GM21381 (cell line): ENCODE measurements at regions not wholly inside any gene's neighbourhood (a gene's known extent, or its start where the extent isn't known, plus 50 kb on each side); places are given as distances from the start of the nearest gene placed in this dataset.
A peak's percentile ranks its signal among the peaks of the same experiment; 100 is the strongest.
"Not testable (repeated sequence)": the region's sequence is repeated elsewhere in the genome, so short reads cannot be mapped to it uniquely, and the experiment has no call there.

Experiments
- ATAC-seq: cut with Tn5 transposase; IDR thresholded peaks from one replicate; pipeline ENCODE4 v1.9.1; 2021; ENCODE audit warnings: mild to moderate bottlenecking, moderate library complexity; ENCODE audit not compliant: unreplicated experiment

DNA sequence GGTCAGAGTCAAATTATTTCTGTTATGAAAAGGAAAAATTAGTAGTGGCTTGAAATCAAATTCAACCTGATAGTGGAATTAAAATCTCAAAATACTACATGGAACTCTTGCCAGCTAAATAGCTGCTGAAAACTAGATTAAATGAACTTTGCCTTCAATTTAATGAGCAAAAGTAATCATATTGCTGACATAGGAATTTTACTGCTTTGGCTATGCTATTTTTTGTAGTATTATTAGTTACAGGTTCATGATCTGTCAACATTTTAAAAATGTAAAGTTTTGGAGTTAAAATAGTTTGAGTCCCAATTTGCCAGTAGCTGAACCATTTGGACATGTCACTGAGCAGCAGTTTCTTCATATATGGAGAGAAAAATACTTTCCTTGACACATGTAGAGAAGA, 81.4 kb downstream of the RERGL start:
- no peak for ATAC-seq

DNA sequence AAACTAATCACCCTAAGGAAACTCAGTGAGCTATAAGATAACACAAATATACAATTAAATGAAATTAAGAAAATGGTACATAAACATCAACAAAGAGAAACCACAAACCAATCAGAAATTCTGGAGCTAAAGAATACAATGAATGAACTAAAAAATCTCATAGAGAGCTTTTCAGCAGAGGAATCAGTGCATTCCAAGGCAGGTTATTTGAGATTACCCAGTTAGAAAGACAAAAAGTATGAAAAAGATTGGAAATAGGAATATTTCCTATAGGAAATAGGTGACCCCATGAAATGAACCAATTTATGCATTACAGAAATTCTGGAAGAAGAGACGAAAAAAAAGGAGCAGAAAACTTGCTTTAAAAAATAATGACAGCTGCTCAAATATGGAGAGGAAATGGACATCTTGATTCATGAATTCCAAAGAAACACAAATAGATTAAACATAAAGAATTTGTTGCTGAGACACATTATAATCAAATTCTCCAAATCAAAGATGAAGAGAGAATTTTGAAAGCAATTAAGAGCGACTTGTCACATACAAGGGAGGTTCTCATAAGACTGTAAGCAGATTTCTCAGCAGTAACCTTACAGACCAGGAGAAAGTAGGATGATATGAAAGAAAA, 90.7 kb downstream of the RERGL start:
- ATAC-seq: no peak

DNA sequence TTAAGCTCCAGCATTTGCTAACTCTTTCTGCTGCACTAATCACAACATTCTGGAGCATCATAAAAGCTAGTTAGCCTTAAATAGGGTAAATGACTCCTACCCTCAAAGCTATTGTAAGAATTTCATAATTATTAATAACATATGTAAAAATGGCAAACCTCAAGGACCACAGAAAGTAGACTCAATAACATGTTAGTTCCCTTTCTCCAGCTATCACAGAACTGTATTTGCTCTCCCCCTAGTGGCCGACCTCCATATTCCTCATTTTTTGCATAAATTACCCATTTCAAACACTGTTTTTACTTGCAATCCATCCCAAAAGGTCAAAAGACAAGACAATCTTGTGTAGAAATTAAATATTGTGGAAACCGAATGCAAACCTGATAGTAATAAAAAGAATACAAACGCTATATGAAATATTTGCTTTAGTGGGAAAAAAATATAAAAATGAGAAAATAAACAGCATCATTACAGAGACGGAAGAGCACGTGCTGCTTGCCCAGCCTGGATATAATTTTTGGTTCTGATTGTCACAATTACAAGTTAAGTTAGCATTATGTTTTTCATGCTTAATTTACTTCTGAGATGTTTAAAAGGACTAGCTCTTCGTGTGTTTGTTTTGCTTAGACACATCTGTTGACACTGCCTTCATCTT, 97.9 kb downstream of the RERGL start:
- ATAC-seq: peak; percentile 98

DNA sequence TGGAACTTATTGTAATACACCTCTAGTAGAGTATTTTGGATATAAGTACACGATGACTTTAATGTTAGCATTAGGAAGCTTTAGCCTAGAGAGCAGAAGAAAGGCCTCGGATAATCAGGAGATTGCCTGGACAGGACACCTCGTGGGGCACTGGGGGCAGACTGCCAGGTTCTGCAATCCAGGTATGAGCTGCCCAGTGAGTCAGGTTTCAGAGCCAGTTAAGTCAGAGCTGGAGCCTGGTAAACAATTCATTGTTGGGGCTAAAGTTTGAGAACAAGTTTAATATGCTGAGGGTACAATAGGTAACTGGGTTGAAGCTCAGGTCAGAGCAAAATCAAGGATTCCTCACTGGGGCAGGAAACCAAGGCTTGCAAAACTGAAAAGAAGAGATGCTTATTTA, 107.4 kb downstream of the RERGL start:
- ATAC-seq: no peak

DNA sequence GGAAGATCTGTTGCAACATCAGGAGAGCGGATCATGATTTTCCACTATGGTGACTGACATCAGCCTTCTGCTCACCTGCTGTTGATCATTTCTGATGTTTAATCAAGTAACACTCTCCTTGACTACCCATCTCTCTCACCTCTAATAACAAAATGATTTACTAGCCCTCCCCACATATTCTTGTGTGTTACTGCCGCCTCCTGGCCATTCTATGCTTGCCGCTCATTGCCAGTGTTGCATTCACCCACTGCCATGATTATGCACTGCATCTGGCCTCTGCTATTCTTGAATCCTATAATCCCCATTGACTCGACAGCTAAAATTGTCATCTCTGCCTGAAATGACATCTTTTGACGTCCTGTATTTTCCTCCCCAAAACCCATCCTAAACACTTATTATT, 113.8 kb downstream of the RERGL start:
- no peak for ATAC-seq

DNA sequence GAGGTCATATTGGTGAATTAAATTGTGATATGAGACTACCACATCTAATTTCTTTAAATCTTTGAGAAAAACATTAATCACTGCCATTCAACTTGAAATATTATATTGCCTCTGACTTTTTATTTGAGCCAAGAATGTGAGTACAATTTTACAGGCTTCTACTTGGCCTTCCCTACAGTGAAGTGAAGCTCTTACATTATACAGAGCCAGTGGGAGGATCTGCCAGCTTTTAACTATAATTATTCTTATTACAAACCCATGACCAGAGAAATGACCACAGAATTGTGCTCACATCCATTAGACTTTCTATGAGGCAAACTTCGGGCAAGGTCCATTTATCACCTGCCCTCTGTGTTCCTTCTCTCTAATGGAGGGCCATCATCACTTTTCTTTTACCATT, 114.2 kb downstream of the RERGL start:
- no peak for ATAC-seq

DNA sequence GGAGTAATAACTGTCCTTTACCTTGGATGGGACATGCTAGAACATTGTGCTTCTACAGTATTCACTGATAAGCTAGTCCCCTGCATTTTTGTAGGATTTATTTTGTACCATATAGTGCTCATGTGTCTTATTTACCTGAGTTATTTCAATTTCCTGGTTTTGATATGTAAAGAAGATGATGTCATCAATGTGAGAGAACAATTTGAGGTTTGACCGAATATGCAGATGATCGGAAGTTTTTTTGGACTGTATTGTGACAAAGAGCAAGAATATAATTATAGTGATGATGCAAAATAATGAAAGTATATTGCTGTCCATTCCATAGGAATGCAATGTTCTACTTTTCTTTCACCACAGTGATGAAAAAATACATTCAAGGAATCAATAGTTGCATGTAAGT, 114.8 kb downstream of the RERGL start:
- ATAC-seq: no peak

DNA sequence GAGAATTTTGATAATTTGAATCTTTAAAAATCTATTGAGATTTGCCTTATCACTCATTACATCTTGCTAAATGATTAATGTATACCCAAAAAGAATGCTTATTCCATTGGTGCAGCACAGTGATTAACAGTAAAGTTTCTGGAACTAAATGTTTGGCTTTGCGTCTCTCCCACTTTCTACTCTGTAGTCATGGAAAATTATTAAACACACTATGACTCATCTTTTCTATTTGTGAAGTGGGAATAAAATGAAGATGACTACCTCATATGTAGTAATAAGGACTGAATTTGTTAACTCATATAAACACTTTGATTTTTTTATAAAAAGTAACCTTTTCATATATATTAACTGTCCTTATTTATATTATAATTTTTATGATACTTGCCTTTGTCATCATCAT, 118.1 kb downstream of the RERGL start:
- no peak for ATAC-seq

DNA sequence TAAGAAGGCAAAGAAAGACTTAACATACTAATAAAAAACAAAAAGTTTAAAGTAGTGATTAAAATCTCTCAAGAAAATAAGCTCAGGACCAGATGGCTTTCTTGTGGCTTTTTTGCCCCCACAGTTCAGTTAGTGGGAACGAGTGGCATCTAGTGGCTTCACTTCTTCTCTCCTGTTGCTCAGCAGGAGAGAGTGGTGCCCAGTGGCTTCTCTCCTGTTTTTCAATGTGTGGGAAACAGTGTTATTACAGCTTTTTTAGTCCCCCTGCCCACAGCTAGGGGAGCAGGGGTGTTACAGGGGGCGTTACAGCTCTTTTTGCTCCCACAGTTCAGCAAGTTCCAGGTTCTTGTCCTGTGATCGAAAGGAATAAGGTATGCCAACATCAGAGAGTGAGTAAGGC, 135.2 kb downstream of the RERGL start:
- ATAC-seq: no peak

DNA sequence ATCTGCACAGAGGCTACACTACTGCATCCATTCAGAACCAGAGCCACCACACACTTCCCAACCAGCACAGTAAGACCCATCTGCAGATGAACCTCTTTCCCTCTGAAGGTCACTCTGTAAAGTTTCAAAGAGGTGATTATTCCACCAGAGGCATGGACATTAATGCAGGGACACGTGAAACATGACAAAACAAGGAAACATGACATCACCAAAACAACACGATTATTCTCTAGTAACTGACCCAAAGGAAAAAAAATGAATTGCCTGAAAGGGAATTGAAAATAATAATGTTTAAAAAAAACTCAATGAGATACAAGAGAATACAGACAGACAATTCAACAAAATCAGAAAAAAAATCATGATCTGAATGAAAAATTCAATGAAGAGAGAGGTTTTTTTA, 139.1 kb downstream of the RERGL start:
- no peak for ATAC-seq

DNA sequence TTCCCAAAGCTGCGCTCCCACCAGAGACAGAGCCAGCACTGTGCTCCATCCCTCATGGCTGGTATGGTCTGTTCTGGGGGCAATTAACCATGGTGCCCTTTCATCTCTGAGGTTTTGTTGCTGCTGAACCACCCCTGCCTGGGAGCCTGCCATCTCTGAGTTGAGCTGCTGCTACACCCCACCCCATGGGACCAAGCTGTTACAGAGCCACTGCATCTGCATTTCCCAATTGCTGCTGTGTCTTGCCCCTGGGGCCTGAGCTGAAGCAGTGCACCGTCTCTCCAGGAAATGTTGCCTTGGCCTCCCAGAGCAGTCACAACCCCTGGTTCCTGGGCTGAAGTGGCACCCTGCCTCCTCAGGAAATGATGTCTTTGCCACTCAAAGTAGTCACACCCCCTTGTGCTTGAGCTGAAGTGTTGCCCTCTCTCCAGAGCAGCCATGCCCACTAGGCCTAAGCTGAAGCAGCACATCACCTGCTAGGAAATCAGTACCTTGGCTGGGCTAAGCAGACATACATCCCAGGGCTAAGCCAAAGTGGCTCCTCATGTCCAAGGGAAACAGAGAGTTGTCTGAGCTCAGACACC, 140.3 kb downstream of the RERGL start:
- ATAC-seq: no peak

DNA sequence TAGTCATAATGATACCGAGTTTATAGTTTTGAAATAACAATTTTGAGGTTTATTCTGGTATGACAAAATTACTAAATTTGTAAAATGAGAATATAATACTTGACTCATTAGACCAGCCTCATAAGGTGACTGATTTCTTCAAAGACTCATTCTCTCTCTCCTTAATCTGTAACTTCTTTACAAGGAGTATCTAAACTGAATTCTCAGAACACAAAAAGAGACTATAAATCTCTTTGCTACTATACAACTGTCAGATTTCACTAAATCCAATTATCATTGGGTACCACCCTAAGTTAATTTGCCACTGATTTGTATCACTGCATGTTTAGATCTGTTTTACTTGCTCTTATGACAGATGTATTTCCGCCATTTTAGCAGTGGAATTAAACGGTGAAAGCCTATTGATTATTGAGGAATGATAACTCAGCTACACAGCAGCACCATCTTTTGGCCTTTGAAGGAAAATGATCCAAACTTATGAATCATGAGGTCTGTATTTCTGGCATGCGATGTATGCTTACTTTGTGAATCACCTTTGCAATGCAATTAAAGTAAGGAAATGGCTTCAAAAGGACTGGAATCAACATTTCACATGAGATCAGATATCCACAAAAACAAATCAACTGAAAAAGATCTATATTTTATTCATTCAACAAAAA, 161.2 kb downstream of the RERGL start:
- no peak for ATAC-seq

DNA sequence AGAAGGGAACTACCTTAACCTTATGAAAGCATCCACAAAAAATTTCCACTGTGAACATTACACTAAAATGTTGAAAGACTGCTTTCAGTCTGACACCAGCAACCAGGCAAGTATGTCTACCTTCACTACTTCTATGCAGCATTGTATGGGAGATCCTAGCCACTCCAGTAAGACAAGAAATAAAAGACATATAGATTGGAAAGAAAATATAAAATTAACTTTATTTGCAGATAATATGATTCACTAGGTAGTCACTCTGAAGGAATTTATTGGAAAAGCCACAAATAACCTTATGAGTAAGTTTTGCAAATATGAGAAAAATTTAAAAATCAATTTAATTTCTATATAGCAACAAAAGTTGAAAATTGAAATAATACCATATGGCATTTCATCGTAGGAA, 172.0 kb downstream of the RERGL start:
- ATAC-seq: no peak

DNA sequence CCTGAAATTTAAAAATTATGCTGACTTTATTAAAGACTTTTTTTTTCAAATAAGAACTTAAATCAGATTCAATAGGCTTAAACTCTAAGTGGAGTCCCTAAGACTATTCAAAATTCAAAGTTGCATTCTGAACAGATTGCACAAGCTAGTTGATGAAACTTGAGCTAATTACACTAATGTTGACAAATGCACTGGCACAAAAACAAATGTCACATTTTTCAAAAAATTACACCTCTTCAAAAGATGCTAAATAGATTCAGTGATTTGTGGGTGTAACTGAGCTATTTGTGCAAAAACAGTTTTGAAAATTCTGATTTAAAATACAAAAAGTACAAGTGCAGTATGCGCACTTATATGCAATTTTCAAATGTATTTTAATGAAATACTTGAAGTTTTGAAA, 205.4 kb downstream of the RERGL start:
- ATAC-seq: no peak

DNA sequence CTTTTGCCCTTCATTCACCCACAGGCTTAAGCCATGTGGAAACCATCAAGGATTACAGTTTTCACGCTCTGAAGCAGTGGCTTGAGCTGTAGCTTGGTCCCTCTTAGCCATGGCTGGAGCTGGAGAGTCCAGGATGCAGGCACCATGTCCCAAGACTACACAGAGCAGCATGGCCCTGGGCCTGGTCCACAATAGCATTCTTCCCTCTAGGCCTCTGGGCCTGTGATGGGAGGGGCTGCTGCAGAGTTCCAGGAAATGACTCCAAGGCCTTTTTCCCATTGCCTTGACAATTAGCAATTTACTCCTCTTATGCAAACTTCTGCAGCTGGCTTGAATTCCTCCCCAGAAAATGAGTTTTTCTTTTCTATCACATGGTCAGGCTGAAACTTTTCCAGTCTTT, 211.3 kb downstream of the RERGL start:
- ATAC-seq: no peak

DNA sequence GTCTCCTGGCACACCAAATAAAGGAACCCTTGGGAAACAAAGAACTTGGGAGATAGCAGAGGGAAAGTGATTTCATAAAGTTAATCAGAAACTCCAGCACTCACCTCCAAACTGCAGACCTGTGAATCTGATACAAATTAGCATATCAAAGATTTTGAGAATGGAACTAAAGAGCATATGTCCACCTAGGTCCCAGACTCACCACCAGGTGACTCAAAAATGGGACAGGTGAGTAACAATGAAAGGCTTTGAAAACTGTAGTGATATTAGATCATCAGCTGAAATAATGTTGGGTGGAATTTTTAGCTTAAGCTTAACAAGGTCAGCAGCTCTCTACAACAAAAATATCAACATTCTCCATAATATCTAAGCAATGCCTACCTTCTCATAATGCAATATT, 214.8 kb downstream of the RERGL start:
- ATAC-seq: no peak

DNA sequence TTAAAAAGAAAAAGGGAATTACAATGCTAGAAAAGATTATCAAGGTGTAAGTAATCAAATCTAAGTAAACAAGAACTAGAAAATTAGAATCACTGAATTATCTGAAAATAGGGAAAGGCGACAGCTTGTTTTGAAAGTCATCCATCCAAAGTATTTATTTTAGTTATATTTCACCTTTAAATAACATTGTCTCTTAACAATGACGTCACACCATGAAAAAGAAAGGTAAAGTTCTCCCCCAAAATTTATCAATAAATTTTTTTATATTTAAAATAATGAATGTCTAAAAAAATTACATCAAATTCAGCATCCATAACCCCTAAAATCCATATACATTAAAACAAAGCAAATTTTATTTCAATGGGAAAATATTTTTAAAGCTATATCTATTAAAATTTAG, 223.2 kb downstream of the RERGL start:
- no peak for ATAC-seq

DNA sequence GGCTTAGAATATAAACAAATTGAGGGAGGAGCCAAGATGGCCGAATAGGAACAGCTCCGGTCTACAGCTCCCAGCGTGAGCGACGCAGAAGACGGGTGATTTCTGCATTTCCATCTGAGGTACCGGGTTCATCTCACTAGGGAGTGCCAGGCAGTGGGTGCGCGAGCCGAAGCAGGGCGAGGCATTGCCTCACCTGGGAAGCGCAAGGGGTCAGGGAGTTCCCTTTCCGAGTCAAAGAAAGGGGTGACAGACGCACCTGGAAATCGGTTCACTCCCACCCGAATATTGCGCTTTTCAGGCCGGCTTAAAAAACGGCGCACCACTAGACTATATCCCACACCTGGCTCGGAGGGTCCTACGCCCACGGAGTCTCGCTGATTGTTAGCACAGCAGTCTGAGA, 234.4 kb downstream of the RERGL start:
- not testable (repeated sequence) for ATAC-seq

DNA sequence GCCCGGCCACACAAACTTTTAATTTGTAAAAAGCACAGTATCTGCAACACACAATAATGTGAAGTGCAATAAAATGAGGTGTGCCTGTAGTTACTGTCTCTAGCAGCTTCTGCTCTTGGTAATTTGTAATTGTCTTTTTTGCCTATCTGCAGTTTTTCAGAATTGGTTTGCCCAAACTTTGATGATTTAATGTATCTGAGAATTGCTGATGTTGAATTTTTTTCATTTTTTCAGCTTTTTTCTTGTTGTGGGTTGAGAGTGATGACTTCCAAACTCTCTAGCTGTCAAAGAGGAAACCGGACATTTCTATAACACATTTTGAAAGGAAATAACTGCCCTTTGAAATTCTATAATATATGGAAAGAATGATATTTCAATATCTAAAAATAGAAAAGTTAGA, 236.9 kb downstream of the RERGL start:
- ATAC-seq: no peak

DNA sequence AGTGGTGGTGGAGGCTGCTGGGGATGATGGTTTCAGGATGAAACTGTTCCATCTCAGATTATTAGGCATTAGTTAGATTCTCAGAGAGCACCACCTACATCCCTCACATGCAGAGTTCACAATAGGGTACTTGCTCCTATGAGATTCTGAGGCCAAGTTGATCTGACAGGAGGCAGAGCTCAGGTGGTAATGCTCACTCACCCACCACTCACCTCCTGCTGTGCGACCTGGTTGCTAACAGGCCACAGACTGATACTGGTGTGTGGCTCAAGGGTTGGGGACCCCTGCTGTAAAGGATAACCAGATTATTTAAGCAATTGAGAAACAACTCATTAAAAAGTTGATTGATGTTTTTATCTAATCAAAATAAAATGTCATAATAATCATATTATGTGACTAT, 248.5 kb downstream of the RERGL start:
- no peak for ATAC-seq

DNA sequence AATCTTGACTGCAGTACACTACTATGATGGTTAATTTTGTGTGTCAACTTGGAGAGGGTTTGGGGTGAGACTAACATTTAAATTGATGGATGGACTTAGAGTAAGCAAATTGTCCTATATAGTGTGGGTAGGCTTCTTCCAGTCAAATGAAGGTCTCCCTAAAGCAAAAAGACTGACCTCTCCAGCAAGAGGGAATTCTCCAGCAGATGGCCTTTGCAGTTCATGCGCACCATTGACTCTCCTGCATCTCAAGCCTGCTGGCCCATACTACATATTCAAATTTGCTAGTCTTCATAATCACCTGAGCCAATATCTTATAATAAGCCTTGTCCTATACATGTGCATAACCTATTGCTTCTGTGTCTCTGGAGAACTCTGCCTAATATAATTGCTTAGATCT, 260.2 kb downstream of the RERGL start:
- ATAC-seq: no peak

DNA sequence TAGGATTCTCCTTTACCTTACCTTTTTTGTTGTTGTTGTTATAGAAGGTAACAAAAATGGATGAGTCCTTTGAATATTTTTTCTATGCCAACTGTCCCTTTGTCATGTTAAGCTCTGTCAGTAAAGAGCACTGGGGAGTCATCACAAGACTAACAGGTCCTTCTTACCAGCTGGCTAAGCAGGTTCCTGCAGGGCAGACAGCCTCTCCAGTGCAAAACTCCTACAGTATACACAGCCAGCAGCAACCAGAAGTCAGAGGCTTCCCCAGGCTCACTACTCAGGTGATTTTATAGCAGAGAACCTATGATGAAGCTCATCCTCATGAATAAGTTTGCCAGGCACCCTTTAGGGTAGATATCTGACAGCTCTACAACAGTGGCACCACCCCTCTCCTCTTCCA, 271.1 kb downstream of the RERGL start:
- no peak for ATAC-seq
